Colonic mucosa (tissue), 4 donors: ENCODE measurements at regions not wholly inside any gene's neighbourhood (a gene's known extent, or its start where the extent isn't known, plus 50 kb on each side); places are given as distances from the start of the nearest gene placed in this dataset.

Source experiments
- DNase-seq: peaks from one replicate; pipeline ENCODE4 v3.0.0-alpha.2; 2020
- H3K27ac ChIP-seq: fragments of 200-600 bp; one replicate; pipeline ENCODE4 v1.8.0; 2021
- H3K27me3 ChIP-seq: fragments of 200-600 bp; one replicate; pipeline ENCODE4 v1.8.0; 2021
- H3K36me3 ChIP-seq: fragments of 200-600 bp; one replicate; pipeline ENCODE4 v1.8.0; 2021
- H3K4me1 ChIP-seq: fragments of 200-600 bp; one replicate; pipeline ENCODE4 v1.8.0; 2021; ENCODE audit warnings: mild to moderate bottlenecking
- H3K4me3 ChIP-seq: fragments of 200-600 bp; one replicate; pipeline ENCODE4 v1.8.0; 2021
- H3K9ac ChIP-seq, 2 donors: one replicate each; pipeline ENCODE4 v1.7.0; 2013; ENCODE audit warnings: control low read depth in 2 of 2, low read depth in 2 of 2, low read length in 2 of 2
- H3K9me3 ChIP-seq: fragments of 200-600 bp; one replicate; pipeline ENCODE4 v1.8.0; 2021
- CTCF ChIP-seq: fragments of 200-600 bp; IDR thresholded peaks from one replicate; pipeline ENCODE4 v1.8.0; 2022; ENCODE audit warnings: antibody characterized with exemption, mild to moderate bottlenecking
- intact Hi-C: fragments of 100-400 bp; cut with DNase I; formaldehyde crosslinking; loops from one replicate; pipeline ENCODE4 v1.14.1; 2022
- donor health status: healthy.
- donor health status: DM: no; HTN: no; CAD: no.
- donor health status: DM: no; HTN: no; CAD: no.

GRCh38 chr5:29039994-29040393 lies 2001.6 kb upstream of the CDH9 start:
- no peak for DNase-seq
- no peaks in the 10 kb centered on the region for H3K27me3 ChIP-seq
- H3K27ac ChIP-seq = no peak overlapping the region
- no peak overlapping the region for H3K9ac ChIP-seq
- intact Hi-C loops = no loop called here
- H3K9me3 ChIP-seq = no peaks in the 10 kb centered on the region
- no peak overlapping the region for H3K4me3 ChIP-seq
- H3K36me3 ChIP-seq = no peaks in the 10 kb centered on the region
- TF ChIP-seq CTCF = no peak
- H3K4me1 ChIP-seq = no peaks in the 10 kb centered on the region

GRCh38 chr5:29037716-29038115 lies 1999.3 kb upstream of the CDH9 start:
- Histone ChIP-seq H3K27ac (no peak overlapping the region), H3K9me3 (no peaks in the 10 kb centered on the region), H3K4me1 (no peaks in the 10 kb centered on the region), H3K4me3 (no peak overlapping the region), H3K9ac (no peak overlapping the region), H3K36me3 (no peaks in the 10 kb centered on the region), H3K27me3 (no peaks in the 10 kb centered on the region)
- no peak for TF ChIP-seq CTCF
- intact Hi-C loops = no loop called here
- no peak for DNase-seq

- no peak overlapping the region for H3K27ac ChIP-seq
- H3K9ac ChIP-seq = no peak overlapping the region
- H3K27me3 ChIP-seq = no peaks in the 10 kb centered on the region
- intact Hi-C loops = no loop called here
- no peaks in the 10 kb centered on the region for H3K9me3 ChIP-seq
- DNase-seq = no peak
- H3K36me3 ChIP-seq = no peaks in the 10 kb centered on the region
- no peaks in the 10 kb centered on the region for H3K4me1 ChIP-seq
- H3K4me3 ChIP-seq = no peak overlapping the region
- TF ChIP-seq CTCF = no peak
Observed at GRCh38 chr5:29024052-29024451, 1985.7 kb upstream of the CDH9 start.

- no peak for TF ChIP-seq CTCF
- Histone ChIP-seq H3K27me3 (no peaks in the 10 kb centered on the region), H3K4me3 (no peak overlapping the region), H3K9ac (no peak overlapping the region), H3K9me3 (no peaks in the 10 kb centered on the region), H3K4me1 (no peaks in the 10 kb centered on the region), H3K27ac (no peak overlapping the region), H3K36me3 (no peaks in the 10 kb centered on the region)
- intact Hi-C loops = no loop called here
- DNase-seq = no peak
Observed at GRCh38 chr5:29023541-29023940, 1985.2 kb upstream of the CDH9 start.

GRCh38 chr5:29017501-29017900 lies 1979.1 kb upstream of the CDH9 start:
- no peak for DNase-seq
- no peak overlapping the region for H3K27ac ChIP-seq
- intact Hi-C loops = no loop called here
- no peak overlapping the region for H3K9ac ChIP-seq
- no peaks in the 10 kb centered on the region for H3K27me3 ChIP-seq
- TF ChIP-seq CTCF = no peak
- no peaks in the 10 kb centered on the region for H3K4me1 ChIP-seq
- H3K4me3 ChIP-seq = no peak overlapping the region
- H3K36me3 ChIP-seq = no peaks in the 10 kb centered on the region
- H3K9me3 ChIP-seq = no peaks in the 10 kb centered on the region

- Histone ChIP-seq H3K9ac (no peak overlapping the region), H3K4me3 (no peak overlapping the region), H3K27me3 (no peaks in the 10 kb centered on the region), H3K9me3 (no peaks in the 10 kb centered on the region), H3K27ac (no peak overlapping the region), H3K4me1 (no peaks in the 10 kb centered on the region), H3K36me3 (no peaks in the 10 kb centered on the region)
- no peak for TF ChIP-seq CTCF
- no peak for DNase-seq
- intact Hi-C loops = no loop called here
Observed at GRCh38 chr5:29016067-29016466, 1977.7 kb upstream of the CDH9 start.
